ENCODE measurements at regions not wholly inside any gene's neighbourhood (a gene's known extent, or its start where the extent isn't known, plus 50 kb on each side); places are given as distances from the start of the nearest gene placed in this dataset.
"Not testable (repeated sequence)": the region's sequence is repeated elsewhere in the genome, so short reads cannot be mapped to it uniquely, and the experiment has no call there.

DNA sequence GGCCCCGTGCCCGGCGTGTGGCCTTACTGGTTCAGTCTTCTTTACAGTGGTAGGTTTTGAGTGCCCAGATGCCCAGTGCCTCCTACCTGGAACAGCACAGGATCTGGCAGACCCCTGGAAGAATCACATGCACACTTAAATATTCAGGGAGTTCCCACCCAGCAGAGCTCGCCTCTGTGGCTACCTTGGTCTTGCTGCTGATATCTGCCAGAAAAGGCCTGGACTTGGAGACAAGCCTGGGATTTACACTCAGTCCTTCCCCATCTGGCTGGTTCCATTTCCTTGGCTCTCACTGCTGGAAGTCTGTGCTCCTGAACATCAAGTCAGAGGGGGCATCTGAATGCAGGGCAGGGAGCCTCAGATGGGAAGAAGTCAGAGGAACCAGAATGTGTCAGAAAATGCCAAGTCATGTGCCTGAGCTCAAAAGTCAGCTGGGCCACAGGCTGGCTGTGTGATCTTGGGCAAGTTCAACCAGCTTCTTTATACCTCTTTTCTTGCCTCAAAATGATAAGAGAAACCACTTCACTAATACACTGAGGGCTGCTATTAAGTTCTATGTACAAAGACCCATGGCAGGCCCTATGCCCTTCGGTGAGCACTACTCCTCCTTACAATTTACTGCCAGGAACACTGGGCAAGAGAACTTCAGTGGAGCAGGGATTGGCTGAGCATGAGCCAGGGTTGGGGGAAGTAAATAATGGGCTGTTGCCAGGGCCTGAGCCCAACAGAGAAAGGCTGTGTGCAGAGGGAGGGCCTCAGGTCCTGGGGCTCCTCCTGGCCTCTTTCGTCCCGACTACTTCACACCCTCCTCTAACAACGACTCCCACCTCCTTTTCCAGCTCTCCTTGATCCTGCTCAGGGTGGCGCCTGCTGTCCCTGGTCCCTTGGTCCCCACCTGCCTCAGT is 135.9 kb downstream of the GPCPD1 start:
- WGBS, 3 donors = 68 to 72% (median 72%) methylated on average over 6 to 8 of the region's 9 CpGs
- no peak for DNase-seq
- Histone ChIP-seq H3K27ac (no peak overlapping the region), H3K9me3 (no peaks in the 10 kb centered on the region), H3K4me3 (no peak overlapping the region), H3K27me3 (ENCODE audit: insufficient read depth in 3 of 3, low read length in 2 of 3) (no peaks in the 10 kb centered on the region), H3K36me3 (ENCODE audit: insufficient read depth in 1 of 2, low read depth in 1 of 2) (no peaks in the 10 kb centered on the region), H3K4me1 (no peaks in the 10 kb centered on the region)
- TF ChIP-seq, protein P1, sequence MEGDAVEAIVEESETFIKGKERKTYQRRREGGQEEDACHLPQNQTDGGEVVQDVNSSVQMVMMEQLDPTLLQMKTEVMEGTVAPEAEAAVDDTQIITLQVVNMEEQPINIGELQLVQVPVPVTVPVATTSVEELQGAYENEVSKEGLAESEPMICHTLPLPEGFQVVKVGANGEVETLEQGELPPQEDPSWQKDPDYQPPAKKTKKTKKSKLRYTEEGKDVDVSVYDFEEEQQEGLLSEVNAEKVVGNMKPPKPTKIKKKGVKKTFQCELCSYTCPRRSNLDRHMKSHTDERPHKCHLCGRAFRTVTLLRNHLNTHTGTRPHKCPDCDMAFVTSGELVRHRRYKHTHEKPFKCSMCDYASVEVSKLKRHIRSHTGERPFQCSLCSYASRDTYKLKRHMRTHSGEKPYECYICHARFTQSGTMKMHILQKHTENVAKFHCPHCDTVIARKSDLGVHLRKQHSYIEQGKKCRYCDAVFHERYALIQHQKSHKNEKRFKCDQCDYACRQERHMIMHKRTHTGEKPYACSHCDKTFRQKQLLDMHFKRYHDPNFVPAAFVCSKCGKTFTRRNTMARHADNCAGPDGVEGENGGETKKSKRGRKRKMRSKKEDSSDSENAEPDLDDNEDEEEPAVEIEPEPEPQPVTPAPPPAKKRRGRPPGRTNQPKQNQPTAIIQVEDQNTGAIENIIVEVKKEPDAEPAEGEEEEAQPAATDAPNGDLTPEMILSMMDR (IDR thresholded peaks at IDR 0.05) = no peak
- ATAC-seq = no peak
- intact Hi-C loops (cut with DNase I) = no loop called here

DNA sequence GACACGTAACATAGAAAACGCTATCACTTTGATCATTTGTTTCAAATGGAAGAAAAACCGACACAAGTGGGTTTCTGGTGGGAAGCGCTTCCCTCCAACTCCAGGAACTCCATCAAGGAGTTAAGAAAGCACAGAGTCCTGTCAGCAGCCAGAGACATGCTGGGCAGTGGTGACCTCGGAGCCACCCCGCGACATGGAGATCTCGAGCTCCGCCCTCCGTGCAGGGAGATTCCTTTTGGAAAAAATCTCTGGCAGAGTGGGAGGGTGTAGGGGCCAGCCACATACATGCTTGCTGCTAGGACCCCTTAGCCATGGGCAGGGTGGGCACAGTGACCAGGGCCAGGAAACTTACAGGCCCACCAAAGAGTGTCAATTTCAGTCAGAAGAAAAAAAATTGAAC is 138.9 kb downstream of the GPCPD1 start:
- H3K9me3 ChIP-seq; H3K4me1 ChIP-seq; DNase-seq; H3K36me3 ChIP-seq (ENCODE audit: insufficient read depth in 1 of 2, low read depth in 1 of 2); H3K27ac ChIP-seq; intact Hi-C loops (cut with DNase I); H3K4me3 ChIP-seq; H3K27me3 ChIP-seq (ENCODE audit: insufficient read depth in 3 of 3, low read length in 2 of 3); ATAC-seq: not testable (repeated sequence)
- 48 to 71% (median 61%) methylated on average over 4 of the region's 10 CpGs for WGBS, 3 donors

GRCh38 chr20:5471368-5471767 is 139.4 kb downstream of the GPCPD1 start:
- DNase-seq (no peak), ATAC-seq (no peak)
- WGBS, 3 donors = 79 to 82% (median 79%) methylated on average over 18 of the region's 18 CpGs
- no peaks in the 10 kb centered on the region for H3K4me1 ChIP-seq
- H3K4me3 ChIP-seq = no peak overlapping the region
- no peak overlapping the region for H3K27ac ChIP-seq
- intact Hi-C loops (cut with DNase I) = no loop called here
- TF ChIP-seq, protein P1 (IDR thresholded peaks at IDR 0.05) = no peak
- no peaks in the 10 kb centered on the region for H3K27me3 ChIP-seq (ENCODE audit: insufficient read depth in 3 of 3, low read length in 2 of 3)
- H3K9me3 ChIP-seq = no peaks in the 10 kb centered on the region
- H3K36me3 ChIP-seq (ENCODE audit: insufficient read depth in 1 of 2, low read depth in 1 of 2) = no peaks in the 10 kb centered on the region

- ATAC-seq = no peak
- TF ChIP-seq, protein P1 (IDR thresholded peaks at IDR 0.05) = no peak
- no peaks in the 10 kb centered on the region for H3K27me3 ChIP-seq (ENCODE audit: insufficient read depth in 3 of 3, low read length in 2 of 3)
- H3K4me3 ChIP-seq = no peak overlapping the region
- no peaks in the 10 kb centered on the region for H3K4me1 ChIP-seq
- WGBS, 3 donors = 88 to 89% (median 88%) methylated on average over 16 of the region's 16 CpGs
- H3K9me3 ChIP-seq = no peaks in the 10 kb centered on the region
- H3K36me3 ChIP-seq (ENCODE audit: insufficient read depth in 1 of 2, low read depth in 1 of 2) = no peaks in the 10 kb centered on the region
- no peak for DNase-seq
- no peak overlapping the region for H3K27ac ChIP-seq
- intact Hi-C loops (cut with DNase I) = no loop called here
Measured at GRCh38 chr20:5470943-5471342, 139.9 kb downstream of the GPCPD1 start.

DNA sequence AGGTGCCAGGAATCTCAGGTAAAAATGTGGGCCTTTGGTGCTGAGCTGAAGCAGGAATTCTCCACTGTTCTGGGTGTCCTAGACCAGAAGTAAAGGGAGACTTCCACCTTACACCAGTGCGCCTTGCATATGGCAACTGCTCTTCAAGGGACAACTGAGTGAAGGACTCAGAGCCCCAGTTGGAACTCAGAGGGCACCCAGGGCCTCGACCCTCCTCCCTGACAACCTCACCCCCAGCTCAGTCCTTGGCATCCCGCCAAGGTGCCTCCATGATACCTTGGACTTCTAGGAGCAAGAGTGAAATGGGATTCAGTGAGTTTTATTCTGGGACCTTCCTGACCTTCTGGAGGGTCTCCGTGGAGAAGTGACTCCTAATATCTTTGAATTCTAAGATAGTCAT is 140.3 kb downstream of the GPCPD1 start:
- DNase-seq = no peak

More for the DNA sequence above, 140.3 kb downstream of the GPCPD1 start:
- no peaks in the 10 kb centered on the region for H3K4me1 ChIP-seq
- H3K36me3 ChIP-seq (ENCODE audit: insufficient read depth in 1 of 2, low read depth in 1 of 2) = no peaks in the 10 kb centered on the region
- H3K27ac ChIP-seq = no peak overlapping the region
- TF ChIP-seq, protein P1 (IDR thresholded peaks at IDR 0.05) = no peak
- intact Hi-C loops (cut with DNase I) = no loop called here
- H3K27me3 ChIP-seq (ENCODE audit: insufficient read depth in 3 of 3, low read length in 2 of 3) = no peaks in the 10 kb centered on the region
- no peak for ATAC-seq
- WGBS, 3 donors = 59 to 71% (median 66%) methylated on average over 4 of the region's 4 CpGs
- H3K9me3 ChIP-seq = no peaks in the 10 kb centered on the region
- H3K4me3 ChIP-seq = no peak overlapping the region
